BJ (cell line): ENCODE measurements at regions not wholly inside any gene's neighbourhood (a gene's known extent, or its start where the extent isn't known, plus 50 kb on each side); places are given as distances from the start of the nearest gene placed in this dataset.
"Not testable (repeated sequence)": the region's sequence is repeated elsewhere in the genome, so short reads cannot be mapped to it uniquely, and the experiment has no call there.

Source experiments
- CTCF ChIA-PET: fragments of 350-600 bp; formaldehyde crosslinking; extraction: SDS; loops from one replicate; lab custom pipeline; 2021; ENCODE audit warnings: antibody characterized with exemption, inconsistent platforms; lab: Yijun Ruan, JAX
- POLR2A ChIA-PET: fragments of 300-600 bp; sonication (Branson Sonifier 250); formaldehyde crosslinking; extraction: SDS; loops from one replicate; lab custom pipeline; 2021; ENCODE audit warnings: antibody characterized with exemption; lab: Charles Lee
- DNase-seq: peaks from one replicate; pipeline ENCODE4 v3.0.0-alpha.2; 2011; ENCODE audit warnings: low read depth
- H3K27me3 ChIP-seq: 2 replicates; pipeline ENCODE4 v1.6.0; 2011; ENCODE audit warnings: low read length; ENCODE audit not compliant: control insufficient read depth, insufficient read depth
- H3K36me3 ChIP-seq: 2 replicates; pipeline ENCODE4 v1.5.1; 2011; ENCODE audit warnings: low read length; ENCODE audit not compliant: control insufficient read depth, insufficient read depth
- H3K4me3 ChIP-seq: 2 replicates; pipeline ENCODE4 v1.5.1; 2011; ENCODE audit warnings: low read depth, mild to moderate bottlenecking, control low read depth, low read length
- CTCF ChIP-seq: IDR thresholded peaks from 2 replicates; pipeline ENCODE4 v1.5.1; 2011; ENCODE audit warnings: low read depth, mild to moderate bottlenecking, control low read depth, inconsistent platforms, low read length, moderate library complexity; ENCODE audit not compliant: insufficient read depth

GRCh38 chr2:228763379-228763981 is 507.6 kb downstream of the PID1 start:
- Histone ChIP-seq H3K4me3 (no peak overlapping the region), H3K36me3 (no peaks in the 10 kb centered on the region), H3K27me3 (no peaks in the 10 kb centered on the region)
- no peak for DNase-seq
- ChIA-PET CTCF (interaction anchor here (1.0 kb wide), 1 partner anchor 1986 kb away, joined by 3 read pairs; no protein-coding TSS in a partner anchor), POLR2A (no interaction called here)
- TF ChIP-seq CTCF: no peak

- Histone ChIP-seq H3K36me3 (no peaks in the 10 kb centered on the region), H3K27me3 (no peaks in the 10 kb centered on the region), H3K4me3 (no peak overlapping the region)
- POLR2A ChIA-PET: no interaction called here
- DNase-seq: no peak
- no peak for TF ChIP-seq CTCF
- CTCF ChIA-PET: interaction anchor here (1.0 kb wide), 1 partner anchor 1987 kb away, joined by 3 read pairs; no protein-coding TSS in a partner anchor
These were observed 508.5 kb downstream of the PID1 start for GRCh38 chr2:228762565-228762964.

GRCh38 chr2:228755661-228756060 is 515.4 kb downstream of the PID1 start:
- CTCF ChIA-PET, H3K4me3 ChIP-seq, H3K27me3 ChIP-seq, H3K36me3 ChIP-seq, DNase-seq, POLR2A ChIA-PET: not testable (repeated sequence)

- ChIA-PET POLR2A (interaction anchor here (0.7 kb wide), 1 partner anchor 31 kb away, joined by 8 read pairs; no protein-coding TSS in a partner anchor), CTCF (no interaction called here)
- no peaks in the 10 kb centered on the region for H3K27me3 ChIP-seq
- no peaks in the 10 kb centered on the region for H3K36me3 ChIP-seq
- DNase-seq: no peak
- TF ChIP-seq CTCF: no peak
- H3K4me3 ChIP-seq: no peak overlapping the region
These were observed 523.6 kb downstream of the PID1 start for GRCh38 chr2:228747483-228747882.

GRCh38 chr2:228738671-228739380 is 532.3 kb downstream of the PID1 start:
- no peaks in the 10 kb centered on the region for H3K27me3 ChIP-seq
- POLR2A ChIA-PET: no interaction called here
- H3K4me3 ChIP-seq: no peak overlapping the region
- H3K36me3 ChIP-seq: no peaks in the 10 kb centered on the region
- no peak for TF ChIP-seq CTCF
- CTCF ChIA-PET: no interaction called here
- DNase-seq: no peak
